ENCODE measurements at regions not wholly inside any gene's neighbourhood (a gene's known extent, or its start where the extent isn't known, plus 50 kb on each side); places are given as distances from the start of the nearest gene placed in this dataset.

DNA sequence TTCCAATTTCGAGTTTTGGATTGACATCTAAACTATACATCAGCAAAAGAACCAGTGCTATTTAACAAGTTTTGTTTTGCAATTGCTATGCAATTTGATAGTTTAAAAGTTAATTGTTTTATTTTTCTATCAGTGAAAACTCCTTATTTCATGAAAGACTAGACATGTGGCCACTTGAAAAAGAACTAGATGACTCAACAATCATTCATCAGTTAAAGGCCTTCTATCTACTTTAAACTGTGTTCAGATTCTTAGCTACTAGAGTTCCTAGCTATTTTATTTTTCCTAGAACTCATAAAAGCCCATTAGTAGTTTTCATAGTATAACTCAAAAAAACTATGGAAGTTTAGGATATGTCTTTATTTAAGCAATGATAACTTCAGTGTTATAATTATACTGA is 104.6 kb upstream of the LSM8 start:
- H3K9me3 ChIP-seq: no peaks in the 10 kb centered on the region

DNA sequence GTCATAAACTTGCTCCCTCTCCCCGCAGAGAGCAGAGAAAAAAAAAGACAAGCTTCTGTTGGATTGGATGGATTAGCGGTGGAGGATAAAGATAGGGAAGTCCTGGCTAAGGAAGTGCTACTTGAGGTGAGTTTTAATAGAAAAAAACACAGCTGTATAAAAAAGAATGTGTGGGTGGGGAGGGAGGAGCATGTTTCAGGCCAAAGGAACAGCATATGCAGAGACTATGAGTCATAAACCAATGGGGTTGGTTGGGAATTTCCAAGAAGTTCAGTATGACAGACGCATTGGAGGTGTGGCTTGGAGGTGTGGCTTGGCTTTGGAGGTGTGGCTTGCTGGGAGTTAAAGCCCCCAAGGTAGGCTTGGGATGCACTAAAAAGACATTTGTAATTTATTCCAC is 103.0 kb upstream of the LSM8 start:
- in situ Hi-C loops (cut with MboI; ENCODE audit: low pct_ligation_motif_present in 1 of 4, low pct_unique_long_range_greater_than_20kb in 1 of 4, low sequenced_read_pairs in 3 of 4) (no loop called here), intact Hi-C loops (cut with DNase I; ENCODE audit: low total_unique reads) (loop anchor here (10.0 kb wide), 1 partner anchor 954 kb away; no protein-coding TSS in a partner anchor)
- Histone ChIP-seq H3K36me3 (no peaks in the 10 kb centered on the region), H3K4me1 (no peaks in the 10 kb centered on the region), H3K27me3 (no peaks in the 10 kb centered on the region), H3K9me3 (no peaks in the 10 kb centered on the region), H3K27ac (no peak overlapping the region), H3K4me3 (no peak overlapping the region)
- WGBS, 2 donors (ENCODE audit: low coverage in 1 of 2): 33 to 34% methylated on average over 3 of the region's 3 CpGs
- DNase-seq: no peak
- TF ChIP-seq POLR2A (IDR thresholded peaks at IDR 0.05) (no peak), POLR2AphosphoS5 (IDR thresholded peaks at IDR 0.05) (no peak), CTCF (IDR thresholded peaks at IDR 0.05) (no peak), EP300 (IDR thresholded peaks at IDR 0.05; ENCODE audit: low read depth) (no peak)

More for the DNA sequence above, 104.6 kb upstream of the LSM8 start:
- Histone ChIP-seq H3K27ac (no peak overlapping the region), H3K4me3 (no peak overlapping the region), H3K27me3 (no peaks in the 10 kb centered on the region), H3K36me3 (no peaks in the 10 kb centered on the region), H3K4me1 (no peaks in the 10 kb centered on the region)
- intact Hi-C loops (cut with DNase I; ENCODE audit: low total_unique reads) (no loop called here), in situ Hi-C loops (cut with MboI; ENCODE audit: low pct_ligation_motif_present in 1 of 4, low pct_unique_long_range_greater_than_20kb in 1 of 4, low sequenced_read_pairs in 3 of 4) (no loop called here)
- DNase-seq: no peak
- TF ChIP-seq EP300 (IDR thresholded peaks at IDR 0.05; ENCODE audit: low read depth): no peak
- no peak for TF ChIP-seq CTCF (IDR thresholded peaks at IDR 0.05)
- no peak for TF ChIP-seq POLR2AphosphoS5 (IDR thresholded peaks at IDR 0.05)
- TF ChIP-seq POLR2A (IDR thresholded peaks at IDR 0.05): no peak
- WGBS, 2 donors (ENCODE audit: low coverage in 1 of 2): 73 to 79% methylated on average over 1 of the region's 1 CpG

GRCh38 chr7:118082506-118082905 is 101.5 kb upstream of the LSM8 start:
- Histone ChIP-seq H3K9me3 (no peaks in the 10 kb centered on the region), H3K4me3 (no peak overlapping the region), H3K4me1 (no peaks in the 10 kb centered on the region), H3K27ac (no peak overlapping the region), H3K27me3 (no peaks in the 10 kb centered on the region), H3K36me3 (no peaks in the 10 kb centered on the region)
- DNase-seq: no peak
- in situ Hi-C loops (cut with MboI; ENCODE audit: low pct_ligation_motif_present in 1 of 4, low pct_unique_long_range_greater_than_20kb in 1 of 4, low sequenced_read_pairs in 3 of 4): no loop called here
- intact Hi-C loops (cut with DNase I; ENCODE audit: low total_unique reads): loop anchor here (10.0 kb wide), 1 partner anchor 952 kb away; no protein-coding TSS in a partner anchor
- no peak for TF ChIP-seq CTCF (IDR thresholded peaks at IDR 0.05)
- no peak for TF ChIP-seq EP300 (IDR thresholded peaks at IDR 0.05; ENCODE audit: low read depth)
- TF ChIP-seq POLR2A (IDR thresholded peaks at IDR 0.05): no peak
- TF ChIP-seq POLR2AphosphoS5 (IDR thresholded peaks at IDR 0.05): no peak

DNA sequence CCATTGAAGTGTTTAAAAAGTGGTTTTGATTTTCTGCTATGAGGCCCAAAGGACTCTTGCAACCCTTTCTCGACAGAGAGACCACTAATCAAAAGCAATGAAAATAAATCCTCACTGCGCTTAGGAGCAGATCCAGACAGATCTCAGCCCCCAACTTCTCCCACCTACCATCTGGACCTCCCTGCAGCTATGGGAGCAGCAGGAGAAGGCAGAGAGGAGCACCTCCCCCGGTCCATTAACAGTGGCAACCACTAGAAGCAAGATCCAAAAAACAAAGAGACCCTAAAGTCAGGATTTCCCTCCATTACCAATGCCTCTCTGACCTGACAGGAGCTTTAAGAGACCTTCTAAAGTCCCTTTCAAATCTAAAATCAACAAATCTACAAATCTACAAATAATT is 99.0 kb upstream of the LSM8 start:
- no peak for DNase-seq
- WGBS, 2 donors (ENCODE audit: low coverage in 1 of 2): 73 to 90% methylated on average over 2 to 3 of the region's 3 CpGs
- H3K27ac ChIP-seq: no peak overlapping the region
- H3K4me3 ChIP-seq: no peak overlapping the region
- intact Hi-C loops (cut with DNase I; ENCODE audit: low total_unique reads): loop anchor here (10.0 kb wide), 1 partner anchor 950 kb away; no protein-coding TSS in a partner anchor
- no peaks in the 10 kb centered on the region for H3K27me3 ChIP-seq
- H3K36me3 ChIP-seq: no peaks in the 10 kb centered on the region
- in situ Hi-C loops (cut with MboI; ENCODE audit: low pct_ligation_motif_present in 1 of 4, low pct_unique_long_range_greater_than_20kb in 1 of 4, low sequenced_read_pairs in 3 of 4): no loop called here
- no peaks in the 10 kb centered on the region for H3K4me1 ChIP-seq
- TF ChIP-seq POLR2AphosphoS5 (IDR thresholded peaks at IDR 0.05): no peak
- TF ChIP-seq POLR2A (IDR thresholded peaks at IDR 0.05): no peak
- TF ChIP-seq EP300 (IDR thresholded peaks at IDR 0.05; ENCODE audit: low read depth): no peak
- no peak for TF ChIP-seq CTCF (IDR thresholded peaks at IDR 0.05)
- no peaks in the 10 kb centered on the region for H3K9me3 ChIP-seq
